SW480 (cell line): ENCODE measurements at regions not wholly inside any gene's neighbourhood (a gene's known extent, or its start where the extent isn't known, plus 50 kb on each side); places are given as distances from the start of the nearest gene placed in this dataset.

Experiments
- DNase-seq: peaks from one replicate; pipeline ENCODE4 v3.0.0-alpha.2; 2016; ENCODE audit warnings: low spot score

DNA sequence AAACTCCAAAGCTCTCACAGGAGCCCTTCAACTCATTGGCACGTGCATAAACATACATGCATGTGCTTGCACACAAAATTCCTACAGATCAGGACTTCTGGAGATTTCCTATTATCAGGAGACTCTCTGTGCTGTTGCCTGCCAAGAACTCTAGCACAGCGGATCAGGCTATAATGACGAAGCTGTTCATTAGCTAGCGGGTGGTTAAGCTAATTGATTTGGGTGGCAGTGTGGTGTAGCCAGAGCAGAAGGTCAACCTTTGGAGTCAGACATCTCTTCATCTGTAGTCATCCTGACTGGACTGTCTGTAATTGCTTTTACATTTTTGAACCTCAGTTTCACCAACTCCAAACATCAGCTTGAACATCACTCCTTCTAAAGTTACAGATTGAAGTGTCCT is 69.0 kb downstream of the KIF2B start:
- no peak for DNase-seq

DNA sequence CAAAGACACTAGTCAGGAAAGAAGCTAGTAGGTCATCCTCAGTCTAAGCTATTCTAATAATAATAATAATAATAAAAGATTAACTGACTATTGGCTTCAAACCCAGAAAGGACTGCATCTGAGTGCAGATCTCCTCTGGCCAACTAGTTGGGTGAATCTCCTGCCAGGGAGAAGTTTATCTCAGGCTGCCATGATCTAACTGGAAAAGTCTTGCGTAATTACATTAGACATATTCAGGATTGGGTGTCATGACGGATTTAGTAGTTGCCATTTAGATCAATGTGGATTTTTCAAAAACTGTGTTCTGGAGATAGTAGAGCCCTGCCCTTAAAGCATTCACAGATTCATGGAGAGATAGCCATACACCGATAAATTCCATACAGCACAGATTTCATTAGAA is 69.5 kb downstream of the KIF2B start:
- no peak for DNase-seq

DNA sequence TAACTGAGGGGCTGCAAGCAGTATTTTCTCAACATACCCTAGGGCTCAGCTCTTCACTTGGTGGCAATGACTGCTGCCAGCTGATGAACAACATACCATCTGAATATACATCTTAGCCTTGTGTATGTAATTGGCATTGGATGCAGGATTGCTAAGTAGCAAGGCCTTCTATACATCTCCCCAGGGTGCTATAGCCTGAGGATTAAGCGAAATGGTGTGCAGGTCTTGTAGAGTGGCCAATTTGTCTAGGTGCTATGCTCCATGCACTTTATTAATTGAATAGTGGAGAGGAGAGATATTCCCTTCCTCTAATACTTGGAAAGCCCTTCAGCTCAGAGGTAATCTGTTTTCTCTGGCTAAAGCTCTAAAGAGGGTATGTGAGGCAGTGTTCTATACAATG is 71.9 kb downstream of the KIF2B start:
- no peak for DNase-seq

DNA sequence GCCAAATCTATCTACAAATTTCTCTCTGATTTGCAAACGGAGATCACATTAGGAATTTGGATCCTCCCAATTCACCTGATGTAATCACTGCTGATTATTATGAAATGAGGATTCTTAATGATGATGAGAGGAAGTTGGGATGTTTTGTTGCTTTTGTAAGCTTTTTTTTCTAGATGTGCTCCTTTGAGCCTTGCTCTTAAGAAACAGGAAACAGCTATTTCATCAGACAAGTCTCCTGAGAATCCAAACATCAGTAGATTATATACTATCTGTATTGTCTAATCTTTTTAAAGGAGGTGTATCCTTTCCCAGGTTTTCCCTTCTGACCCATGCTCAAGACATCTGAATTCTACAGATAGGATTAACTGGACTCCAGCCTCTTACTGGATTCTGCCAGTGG is 73.3 kb downstream of the KIF2B start:
- no peak for DNase-seq

DNA sequence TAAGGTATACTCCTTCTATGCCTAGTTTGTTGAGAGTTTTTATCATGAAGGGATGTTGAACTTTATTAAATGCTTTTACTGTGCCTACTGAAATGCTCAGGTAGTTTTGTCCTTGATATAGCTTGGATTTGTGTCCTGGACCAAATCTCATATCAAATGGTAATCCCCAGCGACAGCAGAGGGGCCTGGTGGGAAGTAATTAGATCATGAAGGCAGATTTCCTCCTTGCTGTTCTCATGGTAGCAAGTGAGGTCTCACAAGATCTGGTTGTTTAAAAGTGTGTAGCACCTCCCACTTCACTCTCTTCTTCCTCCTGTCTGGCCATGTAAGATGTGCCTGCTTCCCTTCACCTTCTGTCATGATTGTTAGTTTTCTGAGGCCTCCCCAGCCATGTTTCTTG is 78.2 kb downstream of the KIF2B start:
- DNase-seq = no peak

DNA sequence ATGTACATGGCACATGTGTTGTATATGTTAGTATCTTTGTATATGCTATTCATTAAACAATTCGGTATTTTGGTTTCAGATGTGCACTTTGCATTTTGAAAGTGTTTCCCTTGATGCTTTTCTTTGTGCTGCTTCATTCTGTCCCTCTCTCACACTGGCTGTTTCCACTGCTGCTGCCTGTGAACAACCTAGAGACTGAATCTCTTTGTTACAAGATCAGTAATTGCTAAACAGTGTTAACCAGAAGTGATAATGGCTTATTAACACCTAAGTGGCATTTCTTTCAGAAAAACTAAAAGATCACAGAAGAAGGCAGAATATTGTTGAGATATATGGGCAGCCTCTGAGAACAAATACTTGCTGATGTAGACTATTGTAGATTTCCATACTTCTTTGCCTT is 84.7 kb downstream of the KIF2B start:
- DNase-seq = no peak

DNA sequence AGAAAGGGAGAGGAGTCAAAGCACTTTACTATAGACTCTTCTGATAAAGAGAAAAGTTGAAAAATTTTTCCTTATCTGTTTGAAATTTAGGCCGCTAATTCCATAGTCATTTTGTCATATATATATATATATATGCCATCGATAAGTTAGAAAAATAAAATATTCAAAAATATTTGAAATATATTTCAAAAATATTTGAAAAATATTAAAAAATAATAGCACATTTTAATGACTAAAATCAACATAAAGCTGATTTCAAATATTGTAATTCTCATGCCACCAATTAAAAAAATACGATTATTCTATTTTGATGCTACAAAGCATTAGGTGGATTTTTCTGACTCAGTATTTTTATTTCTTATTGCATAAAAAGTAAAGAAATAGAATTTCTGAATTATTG is 87.1 kb downstream of the KIF2B start:
- no peak for DNase-seq

DNA sequence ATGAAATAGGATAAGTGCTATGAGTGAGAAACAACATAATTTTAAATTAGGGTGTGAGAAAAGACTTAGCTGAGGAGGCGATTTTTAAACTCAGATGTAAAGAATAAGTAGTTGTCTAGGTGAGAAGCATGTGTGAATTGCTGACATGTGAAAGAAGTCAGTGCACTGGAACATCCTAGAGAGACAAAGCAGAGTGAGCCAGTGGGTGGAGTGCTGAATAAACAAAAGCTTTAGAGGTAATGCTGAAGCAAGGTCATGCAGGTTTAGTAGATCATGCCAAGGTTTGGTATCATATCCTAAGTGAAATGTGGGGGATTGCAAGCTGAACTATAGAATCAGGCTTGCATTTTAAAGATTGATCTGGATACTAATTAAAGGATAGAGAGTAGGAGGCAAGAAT is 89.4 kb downstream of the KIF2B start:
- no peak for DNase-seq

DNA sequence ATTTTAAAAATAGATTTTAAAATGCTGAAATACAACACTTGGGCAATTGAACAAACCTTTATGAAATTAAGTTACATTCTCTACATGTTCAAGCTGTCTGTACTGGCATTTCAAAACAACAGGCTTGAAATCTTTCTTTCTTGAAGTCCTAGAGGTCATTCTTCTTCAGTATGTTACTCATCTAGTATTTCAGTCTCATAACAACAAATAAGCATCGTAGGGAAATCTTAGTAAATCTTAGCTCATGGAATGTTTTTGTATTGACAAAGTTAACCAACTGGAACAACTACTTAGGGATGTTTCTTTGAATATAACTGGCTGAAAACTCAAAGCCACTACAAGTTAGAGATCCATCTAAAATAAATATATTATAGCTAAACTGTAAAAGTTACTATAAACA is 96.6 kb downstream of the KIF2B start:
- no peak for DNase-seq

DNA sequence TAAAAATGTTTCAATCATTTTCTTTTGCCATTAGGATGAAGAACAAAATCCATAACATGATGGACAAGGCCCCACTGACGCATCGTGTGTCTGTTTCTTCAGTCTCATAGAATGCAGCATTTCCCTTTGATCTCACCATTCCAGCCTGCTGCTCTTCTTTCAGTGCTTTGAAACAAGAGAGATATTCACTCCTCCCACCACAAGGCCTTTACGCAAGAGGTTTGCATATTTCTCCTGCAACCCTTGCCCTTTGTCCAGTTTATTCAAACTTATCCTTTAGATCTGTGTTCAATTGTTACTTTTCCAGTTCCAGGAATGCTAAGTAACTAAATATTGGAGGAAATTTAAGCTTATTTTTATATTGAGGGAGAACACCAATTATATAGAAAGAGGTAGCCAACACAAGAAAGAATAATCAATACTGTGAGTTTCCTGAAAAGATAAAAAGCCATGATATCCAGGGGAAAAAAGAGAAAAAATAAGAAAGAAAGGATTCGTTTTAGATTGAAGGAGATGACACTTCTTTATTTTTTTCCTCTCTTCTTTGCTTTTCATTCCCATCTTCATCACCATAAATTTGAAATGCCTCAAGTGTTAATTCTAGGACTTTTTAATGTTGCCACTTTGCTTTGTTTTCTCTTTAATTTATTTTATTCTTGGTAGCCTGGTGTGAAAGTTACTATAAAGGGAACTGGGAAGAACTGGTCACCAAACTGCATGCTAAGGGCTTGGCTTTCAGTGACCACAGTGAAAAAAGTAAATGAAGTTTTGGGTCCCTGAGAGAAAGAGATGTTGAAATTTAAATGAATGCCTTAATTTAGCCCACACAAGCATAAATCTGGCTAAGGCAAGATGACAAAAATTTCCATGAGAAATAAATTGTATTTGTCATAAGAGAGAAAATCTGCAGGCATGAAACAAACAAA is 102.1 kb downstream of the KIF2B start:
- DNase-seq = peak; percentile 84

DNA sequence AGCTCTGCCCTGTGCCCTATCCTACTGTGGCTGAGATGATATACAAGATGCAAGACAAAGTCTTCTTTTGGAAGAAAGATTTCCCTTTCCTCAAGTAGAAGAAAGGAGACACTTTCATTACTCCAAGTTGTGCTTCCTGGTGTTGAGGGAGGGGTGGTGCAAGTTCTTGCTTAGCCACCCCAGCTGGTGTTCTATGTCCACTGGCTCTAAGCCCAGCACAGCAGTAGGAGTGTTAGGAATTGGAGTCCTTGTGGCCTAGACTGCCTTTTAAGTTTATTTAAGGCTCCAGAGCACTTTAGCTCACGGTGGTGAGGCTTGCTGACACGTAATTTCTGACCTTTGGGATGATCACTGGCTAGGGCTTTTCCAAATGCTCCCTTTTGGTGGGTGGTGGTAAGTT is 109.7 kb downstream of the KIF2B start:
- DNase-seq = no peak

DNA sequence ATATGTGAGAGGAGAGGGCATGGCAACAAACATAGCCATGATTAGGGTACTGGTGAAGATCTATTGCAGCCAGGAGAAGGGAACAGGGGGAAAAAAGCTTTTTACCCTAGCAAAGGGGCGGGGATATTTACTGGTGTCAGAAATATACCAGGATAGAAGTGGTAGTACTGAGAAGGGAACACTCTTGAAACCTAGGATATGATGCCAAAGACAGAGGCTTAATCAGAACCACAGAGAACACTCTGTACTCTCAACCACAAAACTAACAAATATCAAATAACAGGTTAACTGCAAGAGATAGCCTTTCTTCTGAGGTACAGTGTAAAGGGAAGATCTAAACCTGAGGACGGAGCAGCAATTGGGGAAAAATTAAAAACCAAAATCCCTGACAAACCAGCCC is 112.2 kb downstream of the KIF2B start:
- no peak for DNase-seq

DNA sequence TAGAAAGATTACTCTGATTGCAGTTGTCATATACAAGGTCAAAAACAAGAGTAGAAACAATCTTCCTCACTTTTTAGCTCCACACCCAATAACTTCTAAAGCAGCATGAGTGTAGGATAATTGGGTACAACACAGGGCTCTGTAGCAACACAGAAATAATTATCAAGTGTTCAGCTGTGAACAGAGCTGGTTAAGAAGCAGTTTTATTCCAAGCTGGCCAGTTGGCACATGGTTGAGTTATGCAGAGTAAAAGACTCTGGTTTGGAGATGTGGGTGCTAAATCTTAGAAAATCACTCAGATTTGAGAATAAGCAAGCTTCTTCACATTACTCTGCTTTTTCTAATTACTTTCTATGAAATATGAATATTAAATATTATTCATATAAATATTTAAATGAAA is 118.5 kb downstream of the KIF2B start:
- no peak for DNase-seq

DNA sequence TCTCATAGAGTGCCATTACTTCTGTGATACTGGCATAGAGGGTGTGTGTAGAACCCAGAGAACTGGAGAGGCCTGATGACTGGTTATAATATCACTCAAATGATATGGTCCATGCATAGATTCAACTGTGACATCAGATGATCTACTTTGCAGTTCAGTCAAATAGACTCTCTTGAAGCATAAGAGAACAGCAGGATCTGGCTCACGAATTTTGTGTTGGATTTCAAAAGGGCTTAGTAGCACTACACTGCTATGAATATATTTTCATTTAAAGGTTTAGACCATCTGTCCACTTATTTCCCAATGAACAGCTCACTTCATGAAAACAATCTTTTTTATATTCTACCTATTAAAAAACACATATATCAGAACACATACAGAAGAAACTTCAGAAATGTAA is 119.7 kb downstream of the KIF2B start:
- DNase-seq = no peak

DNA sequence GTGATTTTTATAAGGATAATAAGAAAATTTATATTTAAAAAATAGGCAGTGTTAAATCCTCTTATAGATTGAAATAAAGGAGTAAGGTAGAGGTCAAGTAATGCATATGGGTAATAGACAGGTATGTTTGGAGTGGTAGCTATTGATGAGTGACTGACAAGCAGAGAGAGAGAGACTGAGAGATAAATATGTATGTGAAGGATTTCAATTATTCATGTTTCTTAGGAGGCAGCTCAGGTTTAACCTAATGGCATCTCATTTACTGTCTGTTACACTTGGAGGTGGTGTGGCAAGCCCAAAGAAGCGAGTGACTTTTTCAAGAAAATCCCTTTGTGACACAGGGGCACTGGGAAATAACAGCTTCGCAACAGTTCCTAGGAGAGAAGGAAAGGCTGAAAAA is 120.2 kb downstream of the KIF2B start:
- no peak for DNase-seq

DNA sequence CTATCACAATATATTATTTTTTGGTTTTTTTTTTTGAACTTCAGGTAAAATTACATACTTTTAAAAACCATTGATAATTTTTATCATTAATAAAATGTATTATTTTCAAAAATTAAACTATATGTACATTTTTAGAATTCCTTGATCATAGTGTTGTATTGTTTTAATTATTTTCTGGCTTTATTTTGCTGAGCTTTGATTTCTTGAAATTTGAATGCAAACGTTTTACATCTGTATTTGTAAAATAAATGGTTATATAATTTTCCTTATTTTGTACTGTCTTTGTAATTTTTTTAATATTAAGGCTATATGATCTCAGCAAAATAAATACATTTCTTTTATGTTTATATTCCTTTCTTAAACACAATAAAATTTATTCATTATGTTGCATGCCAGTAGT is 125.6 kb downstream of the KIF2B start:
- DNase-seq = no peak

DNA sequence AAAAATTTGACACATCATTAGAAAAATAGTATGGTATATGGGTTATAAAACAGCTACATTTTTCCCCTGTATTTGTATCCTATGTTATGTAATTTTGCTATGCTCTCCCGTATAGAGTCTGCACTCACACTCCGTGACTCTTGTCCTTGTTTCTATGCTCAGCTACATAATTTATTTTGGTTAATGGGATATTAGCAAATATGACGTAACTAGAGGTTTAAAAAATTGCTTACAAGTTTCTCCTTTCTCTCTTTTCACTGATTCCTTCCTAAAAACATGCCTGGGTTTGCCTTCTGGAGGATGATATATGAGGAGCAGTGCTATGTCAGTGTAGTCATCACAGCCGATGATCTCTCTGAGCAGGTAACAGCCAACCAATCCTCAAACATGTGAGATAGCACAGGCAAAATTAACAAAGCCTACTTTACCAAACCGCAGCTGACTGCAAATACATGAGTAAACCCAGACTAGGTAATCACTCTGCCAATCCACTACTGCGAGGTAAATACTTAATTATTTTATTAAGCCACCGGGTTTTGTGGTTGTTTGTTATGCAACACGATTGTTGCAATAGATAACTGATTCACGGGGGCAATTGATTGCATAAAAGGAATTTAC is 126.9 kb downstream of the KIF2B start:
- DNase-seq = peak; percentile 1

DNA sequence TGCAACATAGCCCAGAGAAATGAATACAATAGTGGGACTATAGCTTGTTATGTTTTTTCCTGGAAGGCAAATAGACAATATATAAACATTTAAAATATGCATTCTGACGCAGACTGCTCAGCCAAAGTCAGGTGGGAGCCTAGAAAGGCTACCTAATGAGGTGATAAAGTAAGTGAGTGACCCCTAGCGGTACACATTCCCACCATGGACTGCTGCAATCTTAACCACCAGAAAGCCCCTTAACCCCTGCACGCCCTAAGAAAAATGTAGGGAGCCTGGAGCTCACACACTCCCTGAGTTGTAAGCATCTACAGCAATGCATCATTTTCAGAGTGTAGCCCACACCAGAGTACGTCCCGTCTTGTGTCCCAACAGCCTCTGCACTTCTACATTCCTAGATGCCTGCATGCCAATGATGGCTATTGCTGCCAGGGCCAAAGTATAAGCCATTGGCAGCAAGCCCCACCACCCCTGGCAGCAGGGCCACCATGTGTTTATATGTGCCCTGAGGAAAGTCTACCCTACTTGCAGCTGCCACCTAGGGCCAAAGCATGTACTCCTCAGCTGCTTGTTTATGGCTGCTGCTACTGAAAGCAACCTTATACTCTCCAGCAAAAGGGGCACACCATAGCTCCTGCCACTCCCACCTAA is 127.6 kb downstream of the KIF2B start:
- peak; percentile 21 for DNase-seq

DNA sequence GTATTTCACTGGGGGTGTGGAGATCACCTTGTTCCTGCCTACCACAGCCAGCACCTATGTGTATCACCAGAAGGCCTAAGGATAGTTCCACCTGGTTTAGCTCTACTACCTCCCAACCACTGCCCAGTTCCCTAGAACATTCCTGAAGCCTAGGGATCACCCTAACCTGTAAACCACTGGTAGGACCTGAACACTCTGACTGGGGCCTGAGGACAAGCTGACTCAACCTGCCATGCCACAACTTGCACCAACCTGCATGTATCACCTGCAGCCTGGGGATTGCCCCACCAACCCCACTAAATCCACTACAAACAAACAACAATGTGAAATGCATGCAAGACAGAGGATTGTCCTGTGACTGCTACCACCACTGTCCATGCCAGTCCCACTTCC is 128.1 kb downstream of the KIF2B start:
- DNase-seq = no peak

DNA sequence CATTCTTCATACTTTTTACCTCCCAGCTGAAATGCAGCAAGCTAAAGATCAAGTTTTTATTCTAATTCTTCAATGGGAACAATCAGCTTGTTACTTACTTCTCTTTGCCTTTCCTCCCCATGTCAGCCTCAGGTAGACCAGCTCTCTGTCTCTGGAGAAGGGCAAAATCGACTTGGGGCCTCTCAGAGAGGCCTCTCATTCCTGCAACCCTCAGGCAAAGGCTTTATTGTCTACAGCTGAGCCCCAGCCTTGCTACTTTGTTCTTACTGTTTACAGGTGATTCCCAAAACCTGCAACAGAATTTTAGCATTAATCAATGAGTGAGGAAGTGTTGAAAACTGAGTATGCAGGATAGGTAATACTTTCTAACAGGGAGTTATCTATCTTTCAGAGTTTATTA is 148.6 kb downstream of the KIF2B start:
- DNase-seq = no peak

DNA sequence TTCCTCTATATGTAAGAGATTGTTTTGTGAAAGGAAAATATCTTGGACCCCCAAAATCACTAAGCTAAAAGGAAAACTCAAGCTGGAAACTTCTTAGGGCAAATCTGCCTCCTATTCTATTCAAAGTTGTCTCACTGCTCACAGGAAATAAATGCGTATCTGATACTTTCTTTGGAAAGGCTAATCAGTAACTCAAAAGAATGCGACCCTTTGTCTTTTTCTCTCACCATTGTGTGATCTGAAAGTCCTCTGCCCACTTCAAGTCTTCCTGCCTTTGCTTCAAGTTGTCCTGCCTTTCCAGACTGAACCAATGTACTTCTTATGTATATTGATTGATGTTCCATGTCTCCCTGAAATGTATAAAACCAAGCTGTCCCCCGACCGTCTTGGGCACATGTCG is 157.3 kb downstream of the KIF2B start:
- no peak for DNase-seq

DNA sequence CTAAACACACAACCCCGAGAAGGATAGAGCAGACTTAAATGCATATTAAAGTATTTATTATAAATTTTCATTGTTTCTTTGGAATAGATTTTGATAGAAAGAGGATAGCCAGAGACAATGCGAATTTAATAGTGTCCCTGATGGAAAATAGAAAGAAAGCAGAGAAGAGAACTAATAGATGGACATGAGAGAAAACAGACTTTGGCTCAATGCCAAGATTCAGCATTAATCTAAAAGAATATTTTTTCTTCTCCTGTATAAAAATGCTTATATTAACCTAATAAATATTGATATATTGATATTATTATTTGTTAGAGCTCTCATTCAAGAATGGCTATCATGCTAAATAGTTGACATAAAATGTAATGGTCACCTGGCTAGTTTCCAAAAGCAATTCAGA is 173.4 kb downstream of the KIF2B start:
- DNase-seq = no peak

DNA sequence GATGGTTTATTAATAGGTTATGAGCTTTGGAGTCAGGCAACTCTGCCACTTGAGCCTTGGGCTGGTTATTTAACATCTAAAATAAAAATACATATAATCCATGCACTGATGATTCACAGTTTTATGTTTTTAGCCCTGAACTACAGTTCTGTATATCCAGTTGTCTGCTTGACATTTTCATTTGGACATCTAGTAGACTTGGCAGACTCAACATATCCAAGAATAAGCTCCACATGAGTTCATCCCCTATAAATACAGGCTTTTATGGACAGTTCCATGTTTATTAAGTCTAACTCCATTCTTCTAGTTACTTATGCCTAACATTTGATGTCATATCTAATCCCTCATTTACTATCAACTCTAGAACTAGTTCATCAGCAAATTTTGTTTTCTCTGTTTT is 174.2 kb downstream of the KIF2B start:
- no peak for DNase-seq
